CD4-positive, alpha-beta T cell treated with Interferon alpha-2 for 1 hour (primary cell): ENCODE measurements at regions not wholly inside any gene's neighbourhood (a gene's known extent, or its start where the extent isn't known, plus 50 kb on each side); places are given as distances from the start of the nearest gene placed in this dataset.

Source experiments
- DNase-seq, 2 donors: peaks; one replicate each; pipeline ENCODE4 v3.0.0-alpha.2; 2020 to 2022

- no peak for DNase-seq
Measured at GRCh38 chr4:138851391-138852335, 163.9 kb upstream of the NOCT start.

GRCh38 chr4:138845664-138846063 is 169.9 kb upstream of the NOCT start:
- no peak for DNase-seq

DNA sequence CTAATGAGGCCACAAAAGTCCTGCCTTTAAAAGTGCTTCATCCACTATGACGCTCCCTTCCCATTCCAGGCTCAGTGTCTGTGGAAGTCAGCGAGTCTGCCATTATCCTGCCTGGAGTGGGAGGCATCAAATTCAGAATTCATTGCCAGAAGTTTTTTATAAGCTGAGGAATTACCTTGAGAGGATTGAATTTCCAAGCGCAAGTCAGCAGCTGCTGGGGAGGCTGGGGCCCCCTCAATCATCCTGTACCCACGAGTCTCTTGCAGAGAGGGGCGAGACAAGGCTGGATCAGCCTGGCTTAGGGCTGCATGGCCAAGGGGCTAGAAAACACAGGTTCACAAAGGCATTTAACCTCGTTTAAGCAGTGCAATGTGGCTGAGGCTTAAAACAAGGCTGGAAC is 170.5 kb upstream of the NOCT start:
- no peak for DNase-seq

DNA sequence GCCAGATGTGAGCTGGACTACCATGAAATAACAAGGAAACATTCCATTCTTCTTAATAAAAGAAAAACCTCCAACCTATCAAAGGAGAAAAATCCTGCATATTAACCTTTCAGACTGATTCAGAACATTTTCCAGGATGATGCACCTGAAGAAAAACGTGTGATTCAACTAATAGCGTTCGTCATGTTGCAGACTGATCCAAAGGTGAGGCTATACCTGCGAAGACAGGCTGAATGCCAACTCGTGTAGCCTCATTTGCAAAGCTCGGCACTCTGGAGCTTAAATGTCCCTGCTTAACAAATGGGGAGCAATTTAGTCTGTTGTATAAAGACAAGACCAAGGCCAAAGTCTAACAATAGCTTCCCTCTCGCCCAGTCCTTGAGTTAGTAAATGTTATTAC is 172.0 kb upstream of the NOCT start:
- no peak for DNase-seq

GRCh38 chr4:138841343-138841742 is 174.2 kb upstream of the NOCT start:
- DNase-seq, result no peak

DNA sequence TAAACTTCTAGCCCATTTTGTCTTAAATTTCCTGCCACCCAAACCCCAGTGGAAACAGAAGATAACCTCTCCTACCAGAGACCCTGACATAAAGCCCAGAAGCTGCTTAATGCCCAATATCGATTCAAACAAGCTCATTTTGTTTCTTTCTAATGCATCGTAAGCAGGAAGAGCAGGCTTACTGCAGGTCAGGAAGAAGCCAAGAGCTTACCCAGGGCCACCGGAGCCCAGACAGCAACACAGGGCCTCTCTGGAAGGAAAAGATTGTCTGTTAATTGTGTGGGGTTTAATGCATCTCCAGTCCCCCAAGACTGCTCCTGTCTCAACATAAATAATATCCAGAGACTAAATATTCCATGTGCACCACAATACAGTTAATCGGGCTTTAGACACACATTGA is 177.3 kb upstream of the NOCT start:
- no peak for DNase-seq

GRCh38 chr4:138835832-138836533 is 179.6 kb upstream of the NOCT start:
- no peak for DNase-seq

- DNase-seq, result no peak
Measured at GRCh38 chr4:138833974-138834373, 181.6 kb upstream of the NOCT start.

DNA sequence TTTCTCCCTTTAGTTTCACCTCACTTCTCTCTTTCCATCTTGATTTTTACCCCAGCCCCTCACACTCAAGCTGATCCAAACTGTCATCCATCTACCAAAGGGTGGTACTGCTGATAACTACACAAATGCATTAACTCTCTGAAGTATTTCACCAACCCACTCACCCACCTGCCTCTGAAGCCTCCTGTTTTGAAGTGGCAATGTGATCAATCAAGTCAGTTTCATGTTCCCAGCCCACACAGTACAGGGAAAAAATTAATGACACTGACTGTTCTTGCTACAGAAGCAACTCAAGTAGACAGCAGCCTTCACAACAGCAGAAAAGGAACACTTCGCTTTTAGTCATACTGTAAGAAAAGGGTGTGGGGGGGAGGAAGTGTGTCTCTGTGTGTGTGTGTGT is 183.0 kb upstream of the NOCT start:
- no peak for DNase-seq

GRCh38 chr4:138831948-138832347 is 183.6 kb upstream of the NOCT start:
- no peak for DNase-seq

DNA sequence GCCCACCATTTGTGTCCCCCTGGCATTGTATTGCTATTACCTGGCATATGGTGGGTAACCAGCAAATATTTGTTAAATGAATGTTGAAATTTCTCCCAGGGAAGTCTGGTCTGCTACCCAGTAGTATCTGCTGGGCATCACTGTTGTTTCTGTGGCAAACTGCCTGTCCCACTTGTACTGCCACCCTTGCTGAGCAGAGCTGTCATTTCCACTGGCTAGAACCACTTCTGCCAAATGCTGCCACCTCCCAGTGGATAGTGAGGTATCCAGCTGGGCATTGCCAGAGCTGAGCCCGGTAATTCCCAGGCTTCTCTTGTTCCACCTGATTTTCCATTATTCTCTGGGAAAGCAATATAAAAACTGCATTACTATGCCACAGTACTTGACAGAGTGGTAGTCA is 186.7 kb upstream of the NOCT start:
- no peak for DNase-seq

GRCh38 chr4:138826754-138827153 is 188.8 kb upstream of the NOCT start:
- DNase-seq, result no peak

GRCh38 chr4:138826322-138826721 is 189.3 kb upstream of the NOCT start:
- no peak for DNase-seq

GRCh38 chr4:138821331-138821730 is 194.2 kb upstream of the NOCT start:
- DNase-seq, result no peak

GRCh38 chr4:138816875-138817274 is 198.7 kb upstream of the NOCT start:
- no peak for DNase-seq

DNA sequence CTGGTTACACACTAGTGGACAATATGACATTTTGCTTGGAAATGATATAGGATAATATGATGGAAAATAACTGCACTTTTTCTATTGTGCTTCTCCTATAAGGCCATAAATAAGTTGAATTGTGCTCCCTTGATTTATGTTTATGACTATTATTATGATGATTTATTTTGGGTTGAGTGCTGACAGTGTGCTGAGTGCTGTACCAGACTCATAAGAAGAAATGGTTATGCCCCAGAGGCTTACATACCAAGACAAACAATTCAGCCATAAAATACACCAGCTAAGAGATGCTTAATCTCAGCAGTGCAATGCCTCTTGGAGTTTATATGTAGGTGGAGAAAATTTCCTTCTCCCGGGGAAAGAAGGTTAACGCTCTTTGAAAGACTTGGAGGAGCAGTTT is 199.8 kb upstream of the NOCT start:
- DNase-seq, result no peak

DNA sequence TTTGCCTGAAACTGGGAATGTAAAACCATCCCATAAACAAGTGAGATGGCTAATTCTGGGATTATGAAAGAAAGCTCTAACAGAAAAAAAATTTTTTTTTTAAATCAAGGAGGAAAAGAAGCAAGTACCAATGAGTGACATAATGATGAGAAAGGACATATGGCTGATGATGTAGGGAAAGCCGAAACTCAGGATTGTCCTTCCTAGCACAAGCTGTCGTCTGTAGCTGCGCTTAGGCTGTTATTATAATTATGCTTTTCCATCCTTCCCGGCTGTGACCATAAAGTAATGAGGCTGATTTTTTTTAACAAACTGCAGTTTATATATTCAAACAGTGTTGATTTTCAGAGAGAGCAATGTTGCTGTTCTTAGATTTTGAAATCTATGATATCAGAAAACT is 209.8 kb upstream of the NOCT start:
- DNase-seq, result no peak

DNA sequence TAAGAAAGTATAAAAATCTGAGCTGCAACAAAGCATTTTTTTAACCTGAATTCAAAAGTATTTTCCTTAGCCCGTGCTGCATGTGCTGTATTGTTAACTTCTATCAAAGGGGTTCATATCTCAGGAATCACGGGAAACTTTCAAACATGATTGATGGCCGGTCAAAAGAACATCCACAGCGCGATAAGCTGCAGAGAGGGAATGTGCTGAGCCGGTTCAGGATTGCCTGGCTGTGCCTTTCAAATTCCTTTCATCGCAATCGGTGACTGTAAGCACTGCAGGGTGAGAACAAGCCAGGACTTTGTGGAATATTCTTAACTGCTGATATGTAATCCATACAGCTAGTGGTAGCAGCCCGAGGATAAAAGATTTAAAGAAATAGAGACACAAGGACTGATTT is 210.9 kb upstream of the NOCT start:
- DNase-seq, result no peak

GRCh38 chr4:138803051-138803450 is 212.5 kb upstream of the NOCT start:
- DNase-seq, result no peak

DNA sequence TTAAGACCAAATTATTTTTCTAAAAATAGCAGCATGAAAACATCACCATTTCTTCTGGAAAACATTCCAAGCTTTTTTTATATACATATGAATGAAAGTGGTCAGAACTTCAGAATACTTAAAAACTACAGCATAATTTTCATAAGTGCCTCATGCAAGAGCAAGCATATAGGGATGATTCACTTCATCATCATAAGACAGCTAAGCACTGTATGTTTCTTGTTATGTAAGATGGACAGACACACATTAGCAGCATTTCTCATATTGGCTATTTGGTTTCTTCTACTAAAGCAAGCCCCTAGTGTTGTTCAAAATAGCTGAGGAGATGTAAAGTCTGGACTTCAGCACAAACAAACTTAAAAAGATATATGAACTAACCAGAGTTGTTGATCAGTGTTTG is 213.1 kb upstream of the NOCT start:
- DNase-seq, result no peak

- no peak for DNase-seq
Measured at GRCh38 chr4:138800421-138800820, 215.2 kb upstream of the NOCT start.

DNA sequence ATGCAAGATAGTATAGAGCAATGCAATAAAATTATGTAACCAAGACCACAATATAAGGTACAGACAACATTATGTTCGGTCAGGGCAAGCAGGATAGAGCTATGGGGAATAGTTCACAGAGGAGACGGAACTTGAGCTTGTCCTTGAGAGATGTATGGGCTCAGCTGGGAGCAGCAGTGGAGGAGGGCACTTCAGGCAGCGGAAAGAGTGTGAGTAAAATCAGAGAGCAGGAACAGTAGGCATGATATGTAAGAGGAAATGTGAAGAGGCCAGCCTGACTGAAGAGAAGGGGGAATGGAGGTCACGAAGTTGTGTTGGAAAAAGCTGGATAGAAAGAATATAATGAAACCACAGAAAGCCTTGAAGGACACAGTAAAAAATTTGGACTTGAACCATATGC is 217.2 kb upstream of the NOCT start:
- no peak for DNase-seq

GRCh38 chr4:138797646-138798045 is 217.9 kb upstream of the NOCT start:
- no peak for DNase-seq

- no peak for DNase-seq
Measured at GRCh38 chr4:138796761-138797160, 218.8 kb upstream of the NOCT start.
